GM21786 (cell line): ENCODE measurements at regions not wholly inside any gene's neighbourhood (a gene's known extent, or its start where the extent isn't known, plus 50 kb on each side); places are given as distances from the start of the nearest gene placed in this dataset.

Experiments used
- ATAC-seq: cut with Tn5 transposase; IDR thresholded peaks from one replicate; pipeline ENCODE4 v1.9.1; 2021; ENCODE audit not compliant: unreplicated experiment

DNA sequence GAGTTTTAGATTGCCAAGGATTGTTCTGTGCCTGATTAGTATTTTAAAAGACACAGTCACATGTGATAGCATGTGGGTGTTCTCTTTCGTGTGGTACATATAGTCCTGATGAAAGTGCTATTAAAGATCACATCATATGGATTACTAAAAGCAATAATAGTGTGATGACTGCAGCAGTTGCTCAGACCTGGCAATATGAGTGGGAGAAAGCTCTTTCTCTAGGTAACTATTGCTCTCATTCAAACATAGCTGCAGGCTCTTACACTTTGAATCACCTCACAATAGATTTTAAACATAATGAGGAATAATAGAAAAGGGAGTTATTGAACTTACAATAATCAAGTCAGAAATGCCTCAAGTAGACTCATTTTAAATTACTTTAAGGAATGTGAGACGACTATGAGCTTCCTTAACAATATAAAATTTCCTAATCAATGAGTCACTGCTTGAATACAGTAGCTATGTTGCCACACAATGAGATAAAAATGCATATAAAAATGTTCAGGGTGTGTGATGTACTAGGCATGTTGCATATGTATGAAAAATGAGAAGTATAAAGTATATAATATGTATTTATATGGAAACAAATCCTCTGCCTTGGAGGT lies 452.1 kb downstream of the TMX3 start:
- no peak for ATAC-seq

DNA sequence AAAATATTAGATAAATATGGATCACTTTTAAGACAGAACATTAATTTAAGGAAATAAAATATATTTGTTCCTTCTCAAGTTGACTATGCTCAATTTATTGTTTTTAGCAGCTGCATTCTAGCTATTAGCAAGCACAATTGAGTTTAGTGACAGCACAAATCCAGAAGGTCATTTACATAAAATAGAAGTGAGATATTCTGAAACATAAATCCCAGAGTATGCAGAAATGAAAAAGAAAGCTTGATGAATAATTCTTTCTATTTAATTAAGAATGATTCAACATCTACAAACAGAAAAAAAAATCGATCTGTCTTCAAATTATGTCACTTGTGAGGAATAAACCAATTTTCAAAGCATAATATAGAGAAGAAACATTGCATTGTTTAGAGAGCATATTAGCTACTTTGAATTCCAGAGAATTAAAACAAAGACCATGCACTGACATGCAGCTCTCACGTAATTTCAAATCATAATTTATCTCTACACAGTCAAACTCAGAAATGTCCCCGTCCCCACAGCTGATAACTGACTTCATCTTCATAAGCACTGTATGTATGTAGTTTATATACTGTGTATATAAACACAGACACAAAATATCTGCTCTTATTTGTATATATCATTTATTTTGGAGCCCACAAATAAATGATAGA lies 458.4 kb downstream of the TMX3 start:
- no peak for ATAC-seq

DNA sequence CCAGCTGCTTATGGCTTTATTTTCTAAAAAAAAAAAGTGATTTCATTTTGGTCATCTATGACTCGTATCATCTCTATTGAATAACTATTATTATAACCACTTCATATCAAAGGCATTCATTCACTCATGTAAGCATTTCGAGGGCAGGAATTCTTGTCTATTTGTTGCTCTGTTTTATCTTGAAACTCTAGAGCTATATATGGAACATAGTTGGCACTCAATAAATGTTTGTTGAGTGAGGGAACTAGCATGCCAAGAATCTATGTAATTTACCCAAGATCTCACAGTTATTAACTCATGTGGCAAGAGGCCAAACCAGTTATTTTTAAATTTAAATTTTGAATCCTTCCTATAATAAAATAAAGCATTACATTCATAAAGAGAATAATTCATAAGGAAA lies 470.1 kb downstream of the TMX3 start:
- no peak for ATAC-seq

DNA sequence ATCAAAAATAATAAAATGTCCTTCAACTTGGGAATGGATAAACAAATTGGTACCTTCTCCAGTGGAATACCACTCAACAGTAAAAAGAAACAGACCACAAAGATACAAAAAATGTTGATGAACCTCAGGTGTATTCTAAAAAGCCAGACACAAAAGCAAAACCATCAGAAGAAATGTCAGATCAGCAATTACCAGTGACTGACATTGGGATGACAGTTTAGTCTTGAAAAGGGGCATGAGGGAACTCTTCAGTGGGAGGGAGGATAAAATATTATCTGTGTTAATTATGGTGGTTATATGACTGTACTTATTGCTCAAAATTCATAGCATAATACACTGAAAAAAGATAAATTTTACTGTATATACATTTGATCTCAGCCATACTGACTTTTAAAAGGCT lies 473.0 kb downstream of the TMX3 start:
- no peak for ATAC-seq

DNA sequence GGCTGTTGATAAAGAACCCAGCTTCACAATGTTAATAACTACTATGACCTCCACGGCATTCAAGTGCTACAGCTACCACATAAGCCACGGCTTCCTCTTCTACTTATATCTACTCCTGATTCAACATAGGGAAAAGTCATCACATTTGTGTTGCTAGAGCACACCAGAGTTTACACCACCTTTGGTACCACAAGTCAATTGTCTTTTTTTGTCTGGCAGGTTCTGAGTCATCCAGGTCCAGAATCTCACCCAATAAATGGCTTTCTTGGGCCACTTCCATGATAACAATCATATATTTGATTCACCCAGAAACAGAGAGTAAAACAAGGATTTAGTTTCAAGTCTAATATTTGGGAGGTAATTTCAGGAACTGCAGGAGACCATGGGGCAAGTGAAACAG lies 480.2 kb downstream of the TMX3 start:
- no peak for ATAC-seq

DNA sequence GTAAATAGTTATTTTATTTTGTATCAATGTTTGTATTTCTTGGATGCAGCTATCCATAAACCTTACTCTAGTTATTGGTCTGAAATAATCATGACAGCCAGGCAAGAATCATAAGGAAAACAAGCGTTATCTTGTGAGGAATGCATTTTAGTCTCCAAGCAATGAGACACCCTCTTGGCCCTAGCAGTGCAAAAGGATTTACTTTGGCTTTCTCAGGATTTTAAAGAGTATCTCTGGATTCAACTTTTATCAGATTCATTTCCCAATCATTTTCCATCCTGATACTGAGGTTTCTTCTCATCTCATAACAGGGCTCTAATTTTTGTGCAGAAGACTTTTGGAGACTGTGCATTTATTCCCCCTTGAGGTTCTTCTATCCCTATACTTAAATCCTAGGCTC lies 480.8 kb downstream of the TMX3 start:
- ATAC-seq = no peak

DNA sequence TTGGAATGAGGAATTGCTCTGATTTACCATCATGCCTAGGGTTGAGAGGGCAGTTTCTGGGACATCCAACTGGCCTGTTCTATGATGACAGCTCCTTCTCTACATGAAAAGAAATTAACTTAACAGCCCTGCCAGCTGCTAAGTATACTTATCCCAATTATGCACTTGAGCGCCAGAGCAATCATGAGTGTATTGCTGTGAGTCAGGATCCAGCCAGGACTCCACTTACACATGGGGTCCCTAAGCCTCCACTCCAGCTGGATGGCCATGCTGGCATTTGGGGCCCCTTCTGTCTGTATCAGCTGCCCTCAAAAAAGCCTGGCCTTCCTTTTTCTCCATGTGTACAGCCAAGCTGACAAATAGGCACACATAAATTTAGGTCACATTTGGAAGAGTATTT lies 481.9 kb downstream of the TMX3 start:
- no peak for ATAC-seq

DNA sequence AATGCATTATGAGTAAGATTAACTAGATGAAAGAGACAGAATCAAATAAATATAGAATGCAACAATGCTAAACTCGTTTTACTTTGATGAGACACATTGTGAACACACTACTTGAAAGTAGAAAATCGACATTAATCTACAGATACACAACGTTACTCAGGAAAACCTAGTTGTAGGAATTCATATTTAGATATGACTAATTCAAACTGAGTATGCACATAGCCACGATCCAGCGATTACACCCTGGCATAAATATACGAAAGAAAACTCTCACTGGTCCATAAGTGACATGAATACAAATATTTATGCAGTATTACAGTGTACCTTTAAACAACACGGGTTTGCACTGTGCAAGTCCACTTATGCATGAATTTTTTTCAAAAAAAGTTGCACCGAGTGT lies 485.6 kb downstream of the TMX3 start:
- no peak for ATAC-seq

DNA sequence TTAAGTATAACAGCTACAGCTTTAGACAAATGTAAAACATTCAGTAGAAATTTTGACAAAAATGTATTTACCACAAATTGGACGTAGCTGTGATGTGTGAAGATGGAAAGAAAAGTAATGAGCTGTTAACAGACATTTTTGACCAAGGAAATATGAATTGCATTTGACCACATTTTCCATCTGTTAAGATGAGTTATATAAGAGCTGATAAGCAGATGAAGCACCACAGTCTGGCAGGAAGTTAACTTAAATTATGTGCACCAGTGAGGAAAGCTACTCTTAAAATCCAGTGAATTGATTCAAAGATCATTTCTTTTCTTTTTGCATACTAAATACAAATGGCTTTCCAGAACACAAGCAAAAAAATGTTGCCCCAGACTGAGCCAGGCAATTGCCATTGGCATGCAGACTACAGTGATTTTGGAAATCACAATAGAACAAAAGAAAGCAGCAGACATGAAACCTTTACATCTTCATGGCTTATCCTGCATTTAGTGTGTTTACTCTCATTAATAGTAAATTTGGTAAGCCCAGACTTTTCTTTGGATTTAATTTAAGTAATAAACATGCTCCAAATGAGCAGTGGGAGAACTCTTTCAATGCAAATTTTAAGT lies 493.7 kb downstream of the TMX3 start:
- ATAC-seq = no peak

DNA sequence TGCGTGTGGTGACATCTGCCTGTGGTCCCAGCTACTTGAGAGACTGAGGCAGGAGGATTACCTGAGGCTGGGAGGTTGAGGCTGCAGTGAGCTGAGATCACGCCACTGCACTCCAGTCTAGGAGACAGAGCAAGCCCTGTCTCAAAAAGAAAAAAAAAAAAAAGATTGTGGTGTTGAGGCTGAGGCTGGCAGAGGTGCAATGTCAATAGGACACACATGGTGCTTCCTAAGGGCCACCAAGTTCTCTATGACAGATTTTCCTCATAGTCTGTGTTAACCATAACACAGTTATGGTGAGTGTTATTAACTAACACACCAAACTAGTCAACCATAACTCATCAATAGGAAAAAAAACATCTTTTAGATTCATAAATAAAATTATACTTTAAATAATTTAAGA lies 494.4 kb downstream of the TMX3 start:
- ATAC-seq = no peak

DNA sequence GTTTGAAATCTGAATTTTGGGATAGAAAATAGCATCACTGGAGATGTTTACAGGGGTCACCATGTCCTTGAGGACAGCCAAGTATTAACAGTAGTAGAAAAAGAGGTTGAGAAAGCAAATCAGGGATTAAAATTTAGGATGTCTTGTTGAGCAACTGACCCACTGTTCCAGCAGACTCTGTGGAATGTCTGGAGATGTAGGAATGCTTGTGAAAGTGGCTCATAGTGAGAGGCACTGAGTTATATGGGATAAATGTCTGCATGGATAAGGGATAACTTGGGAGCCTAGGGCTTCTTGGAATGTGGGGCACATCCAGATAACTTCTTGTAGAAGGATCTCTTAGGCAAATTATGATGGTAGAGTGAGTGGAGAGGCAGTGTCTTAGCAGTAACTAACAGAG lies 495.0 kb downstream of the TMX3 start:
- ATAC-seq = no peak

DNA sequence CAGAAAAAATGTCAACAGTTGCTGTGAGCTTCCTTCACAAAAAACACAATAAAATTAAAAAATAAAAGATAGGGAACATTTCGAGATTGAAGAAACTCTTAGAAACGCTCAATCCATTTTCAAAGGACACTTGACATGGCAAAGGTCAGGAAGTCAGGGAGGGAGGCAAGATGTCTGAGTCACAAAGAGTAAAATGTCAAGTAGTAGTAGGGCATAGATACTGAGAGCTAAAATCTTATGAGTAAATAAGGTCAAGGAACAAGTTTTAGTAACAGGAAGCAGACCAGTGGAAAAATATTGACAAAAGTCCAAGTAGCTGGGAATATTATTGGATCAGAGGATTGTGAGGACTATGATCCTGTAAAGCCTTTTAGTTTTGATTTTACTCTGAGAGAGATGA lies 495.6 kb downstream of the TMX3 start:
- no peak for ATAC-seq

DNA sequence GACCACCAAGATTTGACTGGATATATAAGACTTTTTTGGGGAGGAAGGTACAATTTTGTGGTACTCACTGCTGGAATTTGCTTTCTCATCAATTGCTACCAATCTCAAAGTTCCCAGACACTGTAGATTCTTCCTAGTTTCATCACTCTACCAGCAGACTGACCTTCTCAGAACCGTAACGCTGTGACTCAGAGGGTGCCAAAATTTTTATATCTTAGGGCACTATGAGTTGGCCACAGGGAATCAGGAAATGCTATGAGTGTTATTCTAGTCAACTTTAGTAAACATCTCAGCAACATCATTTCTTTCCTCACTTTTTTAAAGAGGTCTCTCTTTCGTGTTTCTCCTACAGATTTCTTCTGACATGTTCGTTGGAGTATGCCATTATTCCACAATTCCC lies 499.0 kb downstream of the TMX3 start:
- ATAC-seq = no peak

DNA sequence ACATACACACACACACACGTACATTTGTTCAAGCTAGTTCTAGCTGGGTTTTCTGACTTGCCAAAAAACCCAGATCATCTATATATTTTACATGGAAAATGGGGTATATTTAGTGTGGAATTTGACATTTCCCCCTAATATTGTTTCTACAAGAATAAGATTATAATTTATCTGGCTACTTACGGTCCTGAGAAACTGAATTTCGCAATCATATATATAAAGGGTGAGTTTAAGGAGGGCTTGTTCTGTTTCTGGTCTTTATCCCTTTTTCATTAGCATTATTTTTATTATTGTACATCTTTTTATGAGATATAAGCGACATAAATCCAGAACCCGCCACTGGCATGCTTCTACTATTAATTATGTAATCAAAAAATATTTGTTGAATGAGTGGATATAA lies 528.9 kb downstream of the TMX3 start:
- ATAC-seq = no peak

DNA sequence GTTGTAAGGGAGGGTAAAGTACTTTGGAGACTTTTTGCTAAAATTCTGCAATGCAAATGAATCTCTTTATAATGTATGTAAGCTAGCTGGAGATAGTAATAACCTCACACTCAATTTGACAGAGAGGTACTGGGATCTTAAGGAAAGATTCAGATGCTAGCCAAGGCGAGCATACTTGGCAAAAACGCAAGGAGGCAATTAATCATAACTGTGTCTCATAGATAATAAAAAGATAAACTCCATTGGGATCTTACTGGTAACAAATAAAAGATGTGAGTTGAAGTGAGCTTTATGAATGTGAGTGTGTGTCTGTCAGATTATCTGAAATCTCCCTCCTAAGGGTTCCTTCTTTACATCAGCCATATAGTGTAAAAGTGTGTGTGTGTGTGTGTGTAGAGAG lies 533.0 kb downstream of the TMX3 start:
- no peak for ATAC-seq

DNA sequence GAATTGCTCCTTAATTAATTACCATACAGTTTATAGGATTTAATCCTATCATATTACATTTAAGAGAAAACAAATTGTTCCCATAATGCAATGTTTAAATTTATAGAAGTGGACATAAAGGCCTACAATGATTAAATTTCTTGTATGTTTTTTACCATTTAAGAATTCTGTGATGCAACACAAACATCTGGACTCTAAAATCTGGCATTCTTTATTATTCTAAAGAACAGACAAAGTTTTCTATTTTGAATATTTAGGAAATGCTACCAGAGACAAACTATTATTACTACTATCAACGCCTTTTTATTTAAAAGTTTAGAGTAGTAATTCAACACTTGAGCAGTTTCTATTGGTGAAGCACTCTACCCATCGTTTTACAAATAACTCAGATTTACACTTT lies 535.1 kb downstream of the TMX3 start:
- no peak for ATAC-seq

DNA sequence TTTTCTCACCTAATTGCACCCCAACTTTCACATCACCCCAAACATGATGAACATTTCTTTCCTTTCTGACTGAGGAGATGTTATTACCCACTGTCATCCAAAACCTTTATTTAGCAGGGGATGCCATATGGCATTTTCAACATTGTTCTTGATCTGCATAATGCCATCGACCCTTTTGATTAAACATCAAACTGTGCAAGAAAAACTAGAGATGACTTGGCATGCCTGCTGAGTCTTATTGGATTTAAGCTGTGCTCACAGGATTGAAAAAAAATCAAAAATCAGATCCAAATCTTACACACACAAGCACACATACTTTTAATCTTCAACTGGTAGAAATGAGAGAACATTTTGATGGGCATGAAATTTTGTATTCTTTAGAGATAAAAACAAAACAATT lies 536.0 kb downstream of the TMX3 start:
- no peak for ATAC-seq

DNA sequence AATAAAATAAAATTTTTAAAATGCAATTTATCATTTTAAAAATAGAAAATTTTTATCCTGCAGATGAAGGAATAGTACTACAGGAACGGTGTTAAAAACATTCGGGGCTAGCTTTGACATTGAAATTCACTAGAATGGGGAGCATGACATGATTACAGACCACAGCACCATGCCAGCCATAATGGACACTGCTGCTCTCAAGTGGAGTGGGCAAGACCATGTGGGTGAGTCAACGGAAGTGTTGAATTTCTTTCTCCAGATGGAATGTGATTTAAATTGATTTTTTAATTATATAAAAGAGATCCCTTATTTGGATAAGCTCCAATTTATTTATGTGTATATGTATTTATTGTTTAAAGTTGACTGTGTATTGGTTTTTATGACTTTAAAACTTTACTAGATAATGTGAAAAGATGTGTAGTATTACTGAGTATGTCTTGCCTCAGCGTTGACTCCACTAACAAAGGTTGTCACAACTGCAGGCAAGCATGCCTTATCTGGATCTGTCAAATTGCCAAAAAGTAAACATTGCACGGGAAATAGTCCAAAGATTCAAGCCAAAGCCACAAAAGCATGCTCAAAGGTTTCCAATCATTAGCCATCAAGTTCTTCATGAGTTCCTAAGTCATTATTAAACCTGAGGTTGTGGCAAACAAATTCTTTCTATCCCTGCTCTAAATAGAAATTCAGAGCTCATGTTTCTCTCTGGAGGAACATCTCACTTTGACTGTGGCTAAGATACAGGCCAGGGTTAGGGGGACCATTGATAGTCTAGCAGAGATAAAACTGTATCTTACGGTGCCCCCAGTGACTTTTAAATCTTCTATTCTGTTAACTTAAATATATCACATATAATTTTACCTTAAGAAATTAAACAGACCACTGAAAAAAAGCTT lies 536.9 kb downstream of the TMX3 start:
- ATAC-seq = no peak

DNA sequence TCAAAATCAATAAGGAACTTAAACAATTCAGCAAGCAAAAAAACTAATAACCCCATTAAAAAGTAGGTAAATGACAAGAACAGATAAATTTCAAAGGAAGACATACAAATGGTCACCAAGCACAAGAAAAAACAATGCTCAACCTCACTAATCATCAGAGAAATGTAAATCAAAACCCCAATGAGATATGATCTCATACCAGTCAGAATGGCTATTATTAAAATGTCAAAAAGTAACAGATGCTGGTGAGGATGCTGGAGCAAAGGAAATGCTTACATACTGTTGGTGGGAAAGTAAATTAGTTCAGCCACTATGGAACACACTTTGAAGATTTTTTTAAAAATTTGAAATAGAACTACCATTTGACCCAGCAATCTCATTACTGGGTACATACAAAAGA lies 538.0 kb downstream of the TMX3 start:
- ATAC-seq = no peak

DNA sequence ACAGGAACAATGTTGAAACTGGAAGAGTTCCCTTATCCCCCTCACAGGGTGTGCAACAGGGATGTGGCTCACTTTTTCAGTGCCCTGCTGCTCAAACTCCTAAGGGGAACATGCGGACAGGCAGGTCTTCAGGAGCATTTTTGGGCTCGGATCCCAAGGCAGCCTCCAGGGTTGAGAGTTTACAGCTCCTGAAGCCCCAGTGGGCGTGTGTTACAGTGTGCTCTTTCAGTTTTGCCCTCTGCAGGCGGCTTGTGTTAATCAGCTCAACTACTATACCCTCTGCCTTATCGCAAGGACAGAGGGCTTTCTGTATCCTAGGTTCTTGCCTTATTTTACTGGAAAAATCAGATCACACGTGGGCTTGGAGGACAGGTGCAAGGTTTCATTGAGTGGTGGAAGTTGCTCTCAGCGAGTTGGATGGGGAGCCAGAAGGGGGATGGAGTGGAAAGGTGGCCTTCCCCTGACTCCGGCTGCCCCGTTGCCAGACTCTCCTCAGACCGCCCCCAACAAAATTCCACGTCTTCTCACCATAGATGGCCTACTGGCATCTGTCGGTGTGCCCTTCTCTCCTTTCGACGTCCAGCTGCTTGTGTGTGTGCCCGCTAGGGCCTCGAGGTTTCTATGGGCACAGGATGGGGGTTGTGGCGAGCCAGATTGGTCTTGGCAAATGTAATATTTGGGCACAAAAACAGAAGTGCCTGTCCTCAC lies 541.9 kb downstream of the TMX3 start:
- ATAC-seq = no peak

DNA sequence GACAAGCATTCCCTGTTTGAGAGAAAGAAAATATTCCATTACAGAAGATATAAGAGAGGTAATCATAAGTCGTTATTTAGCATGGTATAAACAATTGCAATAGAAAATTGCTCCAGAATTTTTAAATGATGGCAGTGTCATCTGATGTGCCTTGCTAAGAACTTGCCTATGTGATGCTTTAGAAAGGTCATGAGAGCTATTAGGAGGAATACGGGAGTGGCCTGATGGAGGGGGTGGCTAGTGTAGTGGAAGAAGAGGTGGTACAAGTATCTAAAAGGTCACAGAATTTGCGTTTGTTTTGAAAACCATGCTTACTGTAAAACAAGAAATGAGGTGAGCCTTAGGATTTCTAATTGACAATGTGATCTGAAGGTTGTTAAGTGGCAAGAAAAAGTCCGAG lies 550.0 kb downstream of the TMX3 start:
- no peak for ATAC-seq
